ENCODE measurements at regions not wholly inside any gene's neighbourhood (a gene's known extent, or its start where the extent isn't known, plus 50 kb on each side); places are given as distances from the start of the nearest gene placed in this dataset.

DNA sequence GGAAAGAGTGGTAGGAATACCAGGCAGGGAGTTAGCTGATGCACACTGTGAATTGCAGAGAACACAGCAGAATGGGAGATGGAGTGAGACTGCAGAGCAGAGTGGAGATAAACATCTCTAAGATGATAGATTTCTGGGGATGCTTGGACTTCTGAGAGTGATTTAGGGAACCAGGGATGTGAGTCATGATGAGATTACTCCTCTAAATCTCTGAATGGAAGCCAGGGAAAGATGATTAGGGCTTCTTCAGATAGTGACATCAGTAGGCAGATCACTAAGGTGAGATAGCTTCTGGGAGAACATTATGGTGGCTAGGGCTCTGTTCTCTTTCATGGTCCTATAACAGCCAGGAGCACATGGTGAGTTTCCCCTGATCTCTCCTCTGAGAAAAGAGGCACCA is 501.5 kb upstream of the USP15 start:
- no peak for TF ChIP-seq POLR2A (IDR thresholded peaks at IDR 0.05)
- TF ChIP-seq, protein P1, sequence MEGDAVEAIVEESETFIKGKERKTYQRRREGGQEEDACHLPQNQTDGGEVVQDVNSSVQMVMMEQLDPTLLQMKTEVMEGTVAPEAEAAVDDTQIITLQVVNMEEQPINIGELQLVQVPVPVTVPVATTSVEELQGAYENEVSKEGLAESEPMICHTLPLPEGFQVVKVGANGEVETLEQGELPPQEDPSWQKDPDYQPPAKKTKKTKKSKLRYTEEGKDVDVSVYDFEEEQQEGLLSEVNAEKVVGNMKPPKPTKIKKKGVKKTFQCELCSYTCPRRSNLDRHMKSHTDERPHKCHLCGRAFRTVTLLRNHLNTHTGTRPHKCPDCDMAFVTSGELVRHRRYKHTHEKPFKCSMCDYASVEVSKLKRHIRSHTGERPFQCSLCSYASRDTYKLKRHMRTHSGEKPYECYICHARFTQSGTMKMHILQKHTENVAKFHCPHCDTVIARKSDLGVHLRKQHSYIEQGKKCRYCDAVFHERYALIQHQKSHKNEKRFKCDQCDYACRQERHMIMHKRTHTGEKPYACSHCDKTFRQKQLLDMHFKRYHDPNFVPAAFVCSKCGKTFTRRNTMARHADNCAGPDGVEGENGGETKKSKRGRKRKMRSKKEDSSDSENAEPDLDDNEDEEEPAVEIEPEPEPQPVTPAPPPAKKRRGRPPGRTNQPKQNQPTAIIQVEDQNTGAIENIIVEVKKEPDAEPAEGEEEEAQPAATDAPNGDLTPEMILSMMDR (IDR thresholded peaks at IDR 0.05): no peak
- DNase-seq (ENCODE audit: low spot score in 2 of 2): no peak
- intact Hi-C loops (cut with DNase I; ENCODE audit: low total_unique reads): no loop called here
- H3K4me3 ChIP-seq (ENCODE audit: low read depth, poor library complexity, severe bottlenecking): no peak overlapping the region

DNA sequence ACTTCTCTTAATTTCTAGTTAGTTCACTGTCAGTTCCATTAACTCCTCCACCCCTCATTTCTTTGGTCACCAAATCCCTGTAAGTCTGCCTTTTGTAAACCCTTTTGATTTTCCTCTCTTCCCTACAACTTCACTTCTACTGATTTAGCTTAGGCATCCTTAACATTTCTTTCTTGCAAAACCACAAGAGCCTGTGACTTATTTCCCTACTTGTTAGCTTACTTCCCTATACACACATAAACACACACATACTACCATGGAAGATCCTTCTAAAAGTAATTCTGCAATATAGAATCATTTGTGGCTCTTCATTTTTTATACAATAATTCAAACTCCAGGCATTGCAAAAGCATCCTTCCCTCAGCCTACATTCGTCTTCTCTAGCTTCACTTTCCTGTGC is 494.3 kb upstream of the USP15 start:
- no peak for DNase-seq (ENCODE audit: low spot score in 2 of 2)
- WGBS, 2 donors: 56 to 71% methylated on average over 1 of the region's 1 CpG
- H3K4me3 ChIP-seq (ENCODE audit: low read depth, poor library complexity, severe bottlenecking): no peak overlapping the region
- intact Hi-C loops (cut with DNase I; ENCODE audit: low total_unique reads): no loop called here
- TF ChIP-seq, protein P1 (IDR thresholded peaks at IDR 0.05): no peak
- no peak for TF ChIP-seq POLR2A (IDR thresholded peaks at IDR 0.05)

DNA sequence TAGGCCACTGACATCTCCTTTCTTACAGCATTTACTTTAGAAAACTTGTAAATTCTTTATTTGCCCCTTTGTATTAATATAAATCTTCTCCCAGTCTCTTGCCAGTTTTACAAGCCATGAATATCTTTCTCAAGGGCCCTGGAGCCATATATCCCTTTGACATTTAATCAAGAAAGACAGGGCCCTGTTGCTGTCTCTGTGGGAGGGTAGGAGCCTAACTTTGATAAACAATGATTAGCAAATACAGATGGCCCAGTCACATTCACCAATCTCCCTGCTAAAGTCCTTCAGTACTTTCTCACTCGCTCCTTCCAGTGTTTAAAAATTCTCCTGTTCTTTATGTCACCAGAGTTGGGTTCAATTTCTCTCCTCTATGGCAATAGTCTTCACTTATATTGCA is 479.8 kb upstream of the USP15 start:
- intact Hi-C loops (cut with DNase I; ENCODE audit: low total_unique reads): no loop called here
- 82 to 89% methylated on average over 1 of the region's 1 CpG for WGBS, 2 donors

DNA sequence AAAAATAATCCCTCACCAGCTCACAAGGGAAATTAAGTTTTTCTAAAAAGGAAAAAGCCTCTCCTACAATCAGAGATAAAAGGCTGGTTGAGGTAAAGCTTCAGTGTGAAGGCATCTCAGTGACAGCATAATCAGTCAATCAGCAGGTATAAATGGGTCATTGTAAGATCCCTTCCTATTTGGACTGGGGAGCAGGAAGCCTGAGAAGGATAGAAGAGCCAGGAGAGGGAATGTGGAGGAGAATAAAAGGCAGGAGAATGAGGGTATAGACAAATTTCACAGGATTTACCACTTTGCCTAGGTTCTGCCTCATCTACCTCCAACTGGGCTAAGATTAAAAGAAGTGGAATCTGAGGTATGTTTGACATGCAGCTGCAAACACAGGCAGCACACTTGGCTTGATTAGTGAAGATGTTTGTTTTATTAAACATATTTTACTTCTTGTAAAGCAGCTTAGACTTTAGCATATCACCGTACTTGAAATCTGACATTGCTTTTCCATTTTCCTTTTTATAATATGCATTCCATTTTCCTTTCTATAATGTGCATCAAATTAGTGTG is 479.1 kb upstream of the USP15 start:
- no peak for DNase-seq (ENCODE audit: low spot score in 2 of 2)
- no peak overlapping the region for H3K4me3 ChIP-seq (ENCODE audit: low read depth, poor library complexity, severe bottlenecking)
- WGBS, 2 donors: 33 to 38% methylated on average over 1 of the region's 1 CpG
- intact Hi-C loops (cut with DNase I; ENCODE audit: low total_unique reads): no loop called here
- no peak for TF ChIP-seq POLR2A (IDR thresholded peaks at IDR 0.05)
- TF ChIP-seq, protein P1 (IDR thresholded peaks at IDR 0.05): no peak

More for the DNA sequence above, 479.8 kb upstream of the USP15 start:
- TF ChIP-seq POLR2A (IDR thresholded peaks at IDR 0.05): no peak
- TF ChIP-seq, protein P1 (IDR thresholded peaks at IDR 0.05): no peak
- no peak overlapping the region for H3K4me3 ChIP-seq (ENCODE audit: low read depth, poor library complexity, severe bottlenecking)
- DNase-seq (ENCODE audit: low spot score in 2 of 2): no peak

DNA sequence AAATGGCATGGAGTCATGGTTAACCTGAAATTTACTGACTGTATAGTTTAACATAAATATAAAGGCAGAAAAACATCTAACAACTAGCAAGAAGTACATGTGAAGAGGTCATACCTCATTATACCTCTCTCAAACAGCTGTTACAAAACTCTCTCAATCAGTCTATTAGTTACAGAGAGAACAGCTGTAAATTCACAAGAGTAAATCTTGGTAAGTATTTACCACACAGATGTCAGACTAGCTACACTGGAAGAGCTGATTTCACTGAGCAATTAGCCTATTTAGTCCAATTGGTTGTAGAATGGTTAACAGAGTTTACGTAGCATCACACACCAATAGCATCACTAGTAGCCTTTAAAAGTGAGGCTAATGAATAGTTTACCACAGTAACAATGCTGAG is 463.4 kb upstream of the USP15 start:
- H3K4me3 ChIP-seq (ENCODE audit: low read depth, poor library complexity, severe bottlenecking): no peak overlapping the region
- no peak for DNase-seq (ENCODE audit: low spot score in 2 of 2)
- WGBS, 2 donors: 68 to 69% methylated on average over 1 of the region's 1 CpG
- TF ChIP-seq, protein P1 (IDR thresholded peaks at IDR 0.05): no peak
- TF ChIP-seq POLR2A (IDR thresholded peaks at IDR 0.05): no peak
- intact Hi-C loops (cut with DNase I; ENCODE audit: low total_unique reads): no loop called here

DNA sequence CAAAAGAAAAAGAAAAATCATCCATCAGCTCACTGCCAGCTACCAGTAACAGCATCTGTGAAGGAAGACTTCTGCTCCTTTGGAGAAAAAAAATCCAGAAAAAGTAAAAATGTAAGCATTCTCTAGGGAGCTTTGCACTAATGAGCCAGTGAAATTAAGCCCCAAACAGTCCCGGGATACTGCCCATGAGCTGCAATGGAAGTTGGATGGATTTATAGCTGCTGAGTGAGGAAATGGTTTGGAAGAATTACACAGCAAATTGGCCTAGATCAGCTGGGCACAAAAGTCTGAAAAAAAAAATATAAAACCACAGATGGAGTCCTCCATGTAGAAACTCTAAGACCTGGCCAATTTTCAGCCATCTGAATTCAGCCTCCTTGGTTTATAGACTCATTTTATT is 462.9 kb upstream of the USP15 start:
- 30 to 38% methylated on average over 1 of the region's 1 CpG for WGBS, 2 donors

More for the DNA sequence above, 462.9 kb upstream of the USP15 start:
- no peak overlapping the region for H3K4me3 ChIP-seq (ENCODE audit: low read depth, poor library complexity, severe bottlenecking)
- intact Hi-C loops (cut with DNase I; ENCODE audit: low total_unique reads): no loop called here
- DNase-seq (ENCODE audit: low spot score in 2 of 2): no peak
- TF ChIP-seq POLR2A (IDR thresholded peaks at IDR 0.05): no peak
- TF ChIP-seq, protein P1 (IDR thresholded peaks at IDR 0.05): no peak
